NB4 (cell line): ENCODE measurements at regions not wholly inside any gene's neighbourhood (a gene's known extent, or its start where the extent isn't known, plus 50 kb on each side); places are given as distances from the start of the nearest gene placed in this dataset.

Experiments
- DNase-seq: peaks from one replicate; pipeline ENCODE4 v3.0.0; 2010; ENCODE audit warnings: low read depth
- H3K4me3 ChIP-seq: one replicate; pipeline ENCODE4 v1.5.1; 2011; ENCODE audit warnings: mild to moderate bottlenecking, low read depth, low read length, moderate library complexity
- CTCF ChIP-seq: IDR thresholded peaks from one replicate; pipeline ENCODE4 v1.5.1; 2012; ENCODE audit warnings: low read depth, low read length
- MAX ChIP-seq: IDR thresholded peaks from 2 replicates; pipeline ENCODE4 v1.6.1; 2011; ENCODE audit warnings: low read depth, low read length
- MYC ChIP-seq: IDR thresholded peaks from 2 replicates; pipeline ENCODE4 v1.6.1; 2011; ENCODE audit warnings: low read depth, low read length
- POLR2A ChIP-seq: IDR thresholded peaks from 2 replicates; pipeline ENCODE4 v1.6.1; 2011; ENCODE audit warnings: mild to moderate bottlenecking; ENCODE audit not compliant: insufficient read length; ENCODE audit errors: extremely low read depth

GRCh38 chr13:33381180-33381579 is 95.6 kb upstream of the STARD13 start:
- no peak for DNase-seq
- H3K4me3 ChIP-seq: no peak overlapping the region
- no peak for TF ChIP-seq CTCF
- no peak for TF ChIP-seq POLR2A
- no peak for TF ChIP-seq MAX
- no peak for TF ChIP-seq MYC

GRCh38 chr13:33381906-33382305 is 96.4 kb upstream of the STARD13 start:
- no peak overlapping the region for H3K4me3 ChIP-seq
- TF ChIP-seq CTCF (no peak), POLR2A (no peak), MYC (no peak), MAX (no peak)
- DNase-seq: no peak

GRCh38 chr13:33383724-33384577 is 98.4 kb upstream of the STARD13 start:
- H3K4me3 ChIP-seq: no peak overlapping the region
- TF ChIP-seq POLR2A (no peak), MYC (no peak), CTCF (no peak), MAX (no peak)
- no peak for DNase-seq

GRCh38 chr13:33388286-33388998 is 102.9 kb upstream of the STARD13 start:
- DNase-seq: no peak
- no peak overlapping the region for H3K4me3 ChIP-seq
- TF ChIP-seq MAX (no peak), MYC (no peak), POLR2A (no peak), CTCF (no peak)

GRCh38 chr13:33392794-33393405 is 107.3 kb upstream of the STARD13 start:
- DNase-seq: no peak

More at GRCh38 chr13:33392794-33393405, 107.3 kb upstream of the STARD13 start:
- H3K4me3 ChIP-seq: no peak overlapping the region
- TF ChIP-seq POLR2A (no peak), MYC (no peak), MAX (no peak), CTCF (no peak)
